ENCODE measurements at regions not wholly inside any gene's neighbourhood (a gene's known extent, or its start where the extent isn't known, plus 50 kb on each side); places are given as distances from the start of the nearest gene placed in this dataset.
"Not testable (repeated sequence)": the region's sequence is repeated elsewhere in the genome, so short reads cannot be mapped to it uniquely, and the experiment has no call there.

DNA sequence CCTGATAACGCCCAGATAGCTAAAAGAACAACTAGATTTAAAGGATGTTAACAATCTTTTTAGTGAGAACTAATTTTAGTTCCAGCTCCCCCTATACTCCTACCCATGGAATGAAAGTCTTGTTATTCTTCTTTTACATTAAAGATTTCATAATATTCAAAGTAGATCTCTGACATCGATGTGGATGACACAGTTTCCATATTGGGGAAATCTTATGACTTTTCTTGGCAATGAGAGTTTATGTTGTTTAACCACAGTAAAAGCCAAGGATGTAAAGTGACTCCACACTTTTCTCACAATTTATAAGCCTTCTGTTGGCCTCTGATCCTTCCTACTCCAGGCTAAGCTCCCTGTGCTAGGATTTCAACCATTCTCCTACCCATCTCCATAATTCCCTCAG is 332.6 kb upstream of the KCNMB2 start:
- FAIRE-seq: no peak
- intact Hi-C loops (cut with DNase I): no loop called here
- H3K27ac ChIP-seq: no peak overlapping the region

DNA sequence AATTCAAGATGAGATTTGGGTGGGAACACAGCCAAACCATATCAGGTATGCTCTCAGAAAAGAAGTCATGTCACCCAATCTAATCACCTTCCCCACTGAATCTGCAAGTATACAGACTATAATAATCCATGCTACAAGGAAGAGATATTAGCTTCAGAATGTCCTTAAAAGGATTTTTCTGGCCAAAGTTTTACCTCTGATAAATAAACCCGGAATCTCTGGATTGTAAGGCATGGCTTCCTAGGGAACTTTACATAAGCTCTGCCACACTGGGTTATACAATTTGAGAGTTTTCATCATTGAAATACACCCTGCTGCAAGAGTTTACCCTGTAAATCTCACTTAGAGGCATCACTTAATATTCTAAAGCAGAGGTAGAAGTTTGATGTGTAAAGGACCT is 330.5 kb upstream of the KCNMB2 start:
- WGBS, 2 donors: 51 to 66% methylated on average over 1 of the region's 1 CpG
- DNase-seq: no peak

More for the DNA sequence above, 332.6 kb upstream of the KCNMB2 start:
- TF ChIP-seq, protein P1, sequence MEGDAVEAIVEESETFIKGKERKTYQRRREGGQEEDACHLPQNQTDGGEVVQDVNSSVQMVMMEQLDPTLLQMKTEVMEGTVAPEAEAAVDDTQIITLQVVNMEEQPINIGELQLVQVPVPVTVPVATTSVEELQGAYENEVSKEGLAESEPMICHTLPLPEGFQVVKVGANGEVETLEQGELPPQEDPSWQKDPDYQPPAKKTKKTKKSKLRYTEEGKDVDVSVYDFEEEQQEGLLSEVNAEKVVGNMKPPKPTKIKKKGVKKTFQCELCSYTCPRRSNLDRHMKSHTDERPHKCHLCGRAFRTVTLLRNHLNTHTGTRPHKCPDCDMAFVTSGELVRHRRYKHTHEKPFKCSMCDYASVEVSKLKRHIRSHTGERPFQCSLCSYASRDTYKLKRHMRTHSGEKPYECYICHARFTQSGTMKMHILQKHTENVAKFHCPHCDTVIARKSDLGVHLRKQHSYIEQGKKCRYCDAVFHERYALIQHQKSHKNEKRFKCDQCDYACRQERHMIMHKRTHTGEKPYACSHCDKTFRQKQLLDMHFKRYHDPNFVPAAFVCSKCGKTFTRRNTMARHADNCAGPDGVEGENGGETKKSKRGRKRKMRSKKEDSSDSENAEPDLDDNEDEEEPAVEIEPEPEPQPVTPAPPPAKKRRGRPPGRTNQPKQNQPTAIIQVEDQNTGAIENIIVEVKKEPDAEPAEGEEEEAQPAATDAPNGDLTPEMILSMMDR (IDR thresholded peaks at IDR 0.05): no peak
- DNase-seq: no peak
- H3K4me1 ChIP-seq: no peaks in the 10 kb centered on the region
- no peaks in the 10 kb centered on the region for H3K9me3 ChIP-seq
- ATAC-seq: no peak
- no peak overlapping the region for H3K4me3 ChIP-seq
- H3K27me3 ChIP-seq: no peaks in the 10 kb centered on the region
- WGBS, 2 donors: 78 to 87% methylated on average over 2 of the region's 2 CpGs
- no peaks in the 10 kb centered on the region for H3K36me3 ChIP-seq

DNA sequence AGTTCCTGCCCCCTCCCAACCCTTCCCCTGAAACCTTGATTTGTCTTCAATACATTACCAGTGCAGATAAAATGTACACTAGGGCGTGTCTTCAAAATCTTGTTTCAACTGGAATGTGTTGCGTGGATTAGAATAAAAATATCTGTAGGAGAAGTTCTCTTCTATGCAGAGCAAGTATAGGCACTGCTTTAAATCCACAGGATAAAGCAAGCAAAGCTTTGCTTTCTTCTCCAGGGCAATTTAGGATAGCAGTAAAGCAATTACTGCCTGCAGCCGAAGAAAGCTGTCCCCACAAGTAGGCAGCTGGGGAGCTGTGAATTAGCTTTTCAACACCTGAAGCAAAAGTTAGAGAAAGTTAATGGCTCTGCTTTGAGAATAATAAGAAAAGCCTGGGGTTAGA is 329.7 kb upstream of the KCNMB2 start:
- 91 to 94% methylated on average over 3 of the region's 3 CpGs for WGBS, 2 donors
- Histone ChIP-seq H3K27me3 (no peaks in the 10 kb centered on the region), H3K9me3 (no peaks in the 10 kb centered on the region), H3K4me1 (no peaks in the 10 kb centered on the region), H3K36me3 (no peaks in the 10 kb centered on the region), H3K27ac (no peak overlapping the region), H3K4me3 (no peak overlapping the region)
- FAIRE-seq (no peak), DNase-seq (no peak), ATAC-seq (no peak)
- TF ChIP-seq, protein P1 (IDR thresholded peaks at IDR 0.05): no peak
- intact Hi-C loops (cut with DNase I): no loop called here

More for the DNA sequence above, 330.5 kb upstream of the KCNMB2 start:
- Histone ChIP-seq H3K9me3 (no peaks in the 10 kb centered on the region), H3K36me3 (no peaks in the 10 kb centered on the region), H3K4me1 (no peaks in the 10 kb centered on the region), H3K4me3 (no peak overlapping the region), H3K27me3 (no peaks in the 10 kb centered on the region), H3K27ac (no peak overlapping the region)
- TF ChIP-seq, protein P1 (IDR thresholded peaks at IDR 0.05): no peak
- intact Hi-C loops (cut with DNase I): no loop called here
- no peak for ATAC-seq
- FAIRE-seq: no peak

DNA sequence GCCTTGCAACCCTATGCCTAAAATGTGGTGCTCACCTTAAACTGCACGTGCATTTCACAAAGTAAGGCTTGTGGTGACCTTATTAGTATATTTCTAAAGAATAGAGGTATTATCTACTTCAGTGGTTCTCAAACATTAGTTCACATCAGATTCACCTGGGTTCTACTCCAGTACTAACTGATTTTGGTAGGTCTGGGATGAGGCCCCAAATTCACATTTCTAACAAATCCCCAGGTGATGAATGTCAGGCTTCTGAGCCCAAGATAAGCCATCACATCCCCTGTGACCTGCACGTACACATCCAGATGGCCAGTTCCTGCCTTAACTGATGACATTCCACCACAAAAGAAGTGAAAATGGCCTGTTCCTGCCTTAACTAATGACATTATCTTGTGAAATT is 329.1 kb upstream of the KCNMB2 start:
- intact Hi-C loops (cut with DNase I); H3K27ac ChIP-seq; DNase-seq; ATAC-seq; H3K4me1 ChIP-seq; H3K9me3 ChIP-seq; H3K36me3 ChIP-seq; H3K4me3 ChIP-seq; H3K27me3 ChIP-seq; FAIRE-seq: not testable (repeated sequence)
- WGBS, 2 donors: 86 to 94% methylated on average over 2 of the region's 2 CpGs

DNA sequence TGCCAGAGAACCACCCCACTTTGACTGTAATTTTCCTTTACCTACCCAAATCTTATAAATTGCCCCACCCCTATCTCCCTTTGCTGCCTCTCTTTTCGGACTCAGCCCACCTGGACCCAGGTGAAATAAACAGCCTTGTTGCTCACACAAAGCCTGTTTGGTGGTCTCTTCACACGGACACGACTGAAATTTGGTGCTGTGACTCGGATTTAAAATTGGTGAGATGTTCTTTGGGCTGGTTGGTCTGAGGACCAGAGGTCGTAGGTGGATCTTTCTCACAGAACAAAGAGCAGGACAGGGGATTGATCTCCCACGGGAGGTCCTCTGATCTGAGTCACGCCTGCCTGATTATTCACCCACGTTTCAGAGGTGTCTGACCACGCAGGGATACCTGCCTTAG is 328.6 kb upstream of the KCNMB2 start:
- H3K36me3 ChIP-seq; H3K4me1 ChIP-seq; DNase-seq; ATAC-seq; H3K4me3 ChIP-seq; H3K9me3 ChIP-seq; H3K27ac ChIP-seq; H3K27me3 ChIP-seq; intact Hi-C loops (cut with DNase I); FAIRE-seq: not testable (repeated sequence)
- 73 to 81% methylated on average over 9 of the region's 9 CpGs for WGBS, 2 donors

DNA sequence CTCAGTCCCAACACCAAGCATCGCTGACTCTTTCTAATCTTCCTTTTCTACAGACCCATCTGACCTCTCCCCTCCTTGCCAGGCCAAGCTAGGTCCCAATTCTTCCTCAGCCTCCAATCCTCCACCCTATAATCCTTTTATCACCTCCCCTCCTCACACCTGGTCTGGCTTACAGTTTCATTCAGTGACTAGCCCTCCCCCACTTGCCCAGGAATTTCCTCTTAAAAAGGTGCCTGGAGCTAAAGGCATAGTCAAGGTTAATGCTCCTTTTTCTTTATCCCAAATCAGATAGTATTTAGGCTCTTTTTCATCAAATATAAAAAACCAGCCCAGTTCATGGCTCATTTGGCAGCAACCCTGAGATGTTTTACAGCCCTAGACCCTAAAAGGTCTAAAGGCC is 327.1 kb upstream of the KCNMB2 start:
- H3K27me3 ChIP-seq; FAIRE-seq; intact Hi-C loops (cut with DNase I); H3K4me3 ChIP-seq; H3K9me3 ChIP-seq; H3K27ac ChIP-seq; H3K4me1 ChIP-seq; DNase-seq; H3K36me3 ChIP-seq; ATAC-seq: not testable (repeated sequence)
- 92 to 100% methylated on average over 1 of the region's 1 CpG for WGBS, 2 donors

DNA sequence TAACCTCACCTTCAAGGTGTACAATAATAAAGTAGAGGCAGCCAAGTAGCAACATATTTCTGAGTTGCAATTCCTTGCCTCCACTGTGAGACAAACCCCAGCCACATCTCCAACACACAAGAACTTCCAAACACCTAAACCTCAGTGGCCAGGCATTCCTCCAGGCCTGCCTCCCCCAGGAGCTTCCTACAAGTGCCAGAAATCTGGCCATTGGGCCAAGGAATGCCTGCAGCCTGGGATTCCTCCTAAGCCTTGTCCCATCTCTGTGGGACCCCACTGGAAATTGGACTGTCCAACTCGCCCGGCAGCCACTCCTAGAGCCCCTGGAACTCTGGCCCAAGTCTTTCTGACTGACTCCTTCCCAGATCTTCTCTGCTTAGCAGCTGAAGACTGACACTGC is 326.6 kb upstream of the KCNMB2 start:
- H3K36me3 ChIP-seq; H3K4me1 ChIP-seq; H3K27ac ChIP-seq; H3K4me3 ChIP-seq; FAIRE-seq; ATAC-seq; intact Hi-C loops (cut with DNase I); H3K27me3 ChIP-seq; H3K9me3 ChIP-seq; DNase-seq: not testable (repeated sequence)
- WGBS, 2 donors: 91% methylated on average over 2 of the region's 2 CpGs

DNA sequence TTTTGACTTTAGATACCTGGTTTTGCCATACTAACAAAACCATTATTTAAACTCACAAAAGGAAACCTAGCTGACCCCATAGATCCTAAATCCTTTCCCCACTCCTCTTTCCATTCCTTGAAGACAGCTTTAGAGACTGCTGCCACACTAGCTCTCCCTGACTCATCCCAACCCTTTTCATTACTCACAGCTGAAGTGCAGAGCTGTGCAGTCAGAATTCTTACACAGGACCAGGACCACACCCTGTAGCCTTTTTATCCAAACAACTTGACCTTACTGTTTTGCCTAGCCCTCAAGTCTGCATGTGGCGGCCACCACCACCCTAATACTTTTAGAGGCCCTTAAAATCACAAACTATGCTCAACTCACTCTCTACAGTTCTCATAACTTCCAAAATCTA is 325.1 kb upstream of the KCNMB2 start:
- H3K4me3 ChIP-seq; H3K27ac ChIP-seq; ATAC-seq; H3K27me3 ChIP-seq; H3K9me3 ChIP-seq; FAIRE-seq; intact Hi-C loops (cut with DNase I); DNase-seq; H3K4me1 ChIP-seq; H3K36me3 ChIP-seq: not testable (repeated sequence)
- 79 to 86% methylated on average over 1 of the region's 1 CpG for WGBS, 2 donors

Measured in pancreas (tissue), 10 donors.